GM12875 (cell line): ENCODE measurements at regions not wholly inside any gene's neighbourhood (a gene's known extent, or its start where the extent isn't known, plus 50 kb on each side); places are given as distances from the start of the nearest gene placed in this dataset.

Experiments used
- H3K4me3 ChIP-seq: one replicate; pipeline ENCODE4 v1.5.1; 2011; ENCODE audit warnings: low read depth, low read length, control low read depth
- CTCF ChIP-seq: IDR thresholded peaks from 2 replicates; pipeline ENCODE4 v1.5.1; 2011; ENCODE audit warnings: low read depth, mild to moderate bottlenecking, control low read depth, inconsistent platforms, low read length, moderate library complexity, borderline replicate concordance; ENCODE audit not compliant: insufficient read depth

- no peak overlapping the region for H3K4me3 ChIP-seq
- TF ChIP-seq CTCF = no peak
Measured at GRCh38 chr13:67445436-67445835, 215.3 kb upstream of the PCDH9 start.

- no peak for TF ChIP-seq CTCF
Measured at GRCh38 chr13:67443923-67444322, 213.8 kb upstream of the PCDH9 start.

DNA sequence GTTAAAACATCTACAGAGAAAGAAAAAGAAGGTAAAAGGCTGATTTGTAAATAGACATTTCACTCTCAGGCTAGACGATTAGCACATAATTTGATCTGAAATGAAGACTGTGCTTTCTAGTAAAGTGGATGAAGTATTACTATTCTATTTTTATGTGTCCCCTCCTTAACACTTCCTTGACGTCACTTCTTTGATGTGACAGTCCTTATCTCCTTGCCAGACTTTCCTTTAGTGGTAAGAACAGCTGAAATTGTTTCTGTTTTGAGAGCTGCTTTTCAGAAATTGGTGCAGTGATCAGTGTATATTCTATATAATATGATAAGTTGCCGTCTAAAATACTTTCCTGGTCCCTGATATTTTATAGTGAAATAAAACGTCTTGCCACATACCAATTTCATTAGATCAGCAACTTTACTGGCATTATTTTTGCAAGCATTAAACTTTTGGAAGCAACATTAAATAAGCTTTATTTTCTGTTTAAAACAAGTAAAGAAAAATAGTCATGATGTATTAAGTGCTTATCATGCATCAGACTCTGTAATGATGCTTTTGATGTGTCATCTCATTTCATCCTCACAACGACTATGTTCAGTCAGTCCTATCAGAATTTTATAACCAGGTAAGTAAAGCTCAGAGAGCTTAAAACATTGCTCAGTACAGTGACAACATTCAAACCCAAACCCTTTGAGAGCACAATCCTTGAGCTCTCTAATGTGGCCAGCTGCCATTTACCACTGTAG, 210.3 kb upstream of the PCDH9 start:
- TF ChIP-seq CTCF = no peak
- no peak overlapping the region for H3K4me3 ChIP-seq

More at GRCh38 chr13:67443923-67444322, 213.8 kb upstream of the PCDH9 start:
- H3K4me3 ChIP-seq = no peak overlapping the region

GRCh38 chr13:67439365-67439764, 209.2 kb upstream of the PCDH9 start:
- H3K4me3 ChIP-seq = no peak overlapping the region
- TF ChIP-seq CTCF = no peak

GRCh38 chr13:67438465-67438864, 208.3 kb upstream of the PCDH9 start:
- no peak overlapping the region for H3K4me3 ChIP-seq
- TF ChIP-seq CTCF = no peak

GRCh38 chr13:67437244-67437643, 207.1 kb upstream of the PCDH9 start:
- H3K4me3 ChIP-seq = no peak overlapping the region
- no peak for TF ChIP-seq CTCF

DNA sequence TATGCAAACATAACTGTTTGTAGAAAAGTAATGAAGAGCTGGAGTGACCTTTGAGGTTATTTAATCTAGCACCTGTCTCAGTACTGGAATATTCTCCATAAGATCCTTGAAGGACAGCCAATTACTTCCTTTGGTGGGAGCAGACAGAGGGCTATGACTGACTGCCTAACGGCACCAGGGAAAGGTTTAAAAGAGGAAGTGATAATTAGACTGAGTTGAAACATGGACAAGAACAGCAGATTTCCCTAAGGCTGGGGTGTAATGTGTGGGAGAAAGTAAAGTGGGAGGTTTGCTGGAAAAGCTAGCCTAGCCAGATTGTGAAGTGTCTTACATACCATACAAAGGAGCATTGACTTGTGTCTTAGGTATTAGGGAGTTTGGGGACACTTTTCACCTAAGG, 191.3 kb upstream of the PCDH9 start:
- no peak for TF ChIP-seq CTCF
- H3K4me3 ChIP-seq = no peak overlapping the region
